Omental fat pad (tissue), 3 donors: ENCODE measurements at regions not wholly inside any gene's neighbourhood (a gene's known extent, or its start where the extent isn't known, plus 50 kb on each side); places are given as distances from the start of the nearest gene placed in this dataset.

Experiments
- ATAC-seq: fragments of 150-250 bp; one replicate; pipeline ENCODE4 v1.9.1; 2016; ENCODE audit warnings: mild to moderate bottlenecking, moderate library complexity; ENCODE audit not compliant: low FRiP score
- DNase-seq: peaks from one replicate; pipeline ENCODE4 v3.0.0-alpha.2; 2019; ENCODE audit warnings: low spot score
- CTCF ChIP-seq, 3 donors: fragments of 450-650 bp; IDR thresholded peaks; one replicate each; pipeline ENCODE4 v1.5.1; 2016 to 2017; ENCODE audit warnings: antibody characterized with exemption in 3 of 3, mild to moderate bottlenecking in 3 of 3, moderate library complexity in 2 of 3

GRCh38 chr13:36531746-36532486 is 99.6 kb downstream of the CCNA1 start:
- no peak for TF ChIP-seq CTCF (IDR thresholded peaks at IDR 0.05)
- DNase-seq (no peak), ATAC-seq (no peak)

GRCh38 chr13:36533806-36534205 is 101.5 kb downstream of the CCNA1 start:
- TF ChIP-seq CTCF (IDR thresholded peaks at IDR 0.05): no peak
- ATAC-seq (no peak), DNase-seq (no peak)

DNA sequence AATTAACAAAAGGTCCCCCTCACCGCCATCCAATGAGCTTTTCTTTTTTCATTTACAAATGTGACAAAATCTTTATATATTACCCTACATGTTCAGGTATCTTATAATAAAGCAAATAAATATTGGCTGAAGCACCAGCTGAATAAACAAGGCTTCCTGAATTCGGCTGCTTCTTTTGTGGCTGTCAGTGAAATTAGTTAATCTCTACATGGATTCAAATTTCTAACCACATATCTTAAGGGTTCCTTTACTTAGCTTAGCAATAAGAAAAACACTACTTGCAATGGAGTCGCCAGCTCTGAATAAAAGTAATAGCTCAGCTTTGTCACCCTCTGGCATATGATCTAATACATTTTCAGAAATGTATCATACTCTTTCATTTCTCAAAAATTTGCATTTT is 104.3 kb downstream of the CCNA1 start:
- TF ChIP-seq CTCF (IDR thresholded peaks at IDR 0.05): no peak
- ATAC-seq (no peak), DNase-seq (no peak)

GRCh38 chr13:36543671-36544070 is 111.4 kb downstream of the CCNA1 start:
- DNase-seq (no peak), ATAC-seq (no peak)
- TF ChIP-seq CTCF (IDR thresholded peaks at IDR 0.05): no peak

GRCh38 chr13:36548129-36548528 is 115.8 kb downstream of the CCNA1 start:
- ATAC-seq (no peak), DNase-seq (no peak)
- no peak for TF ChIP-seq CTCF (IDR thresholded peaks at IDR 0.05)

GRCh38 chr13:36549126-36549702 is 116.9 kb downstream of the CCNA1 start:
- no peak for TF ChIP-seq CTCF (IDR thresholded peaks at IDR 0.05)
- no peak for ATAC-seq

GRCh38 chr13:36549755-36550154 is 117.5 kb downstream of the CCNA1 start:
- ATAC-seq (no peak), DNase-seq (no peak)
- no peak for TF ChIP-seq CTCF (IDR thresholded peaks at IDR 0.05)

More at GRCh38 chr13:36549126-36549702, 116.9 kb downstream of the CCNA1 start:
- DNase-seq: no peak
